HFF-Myc (cell line): ENCODE measurements at regions not wholly inside any gene's neighbourhood (a gene's known extent, or its start where the extent isn't known, plus 50 kb on each side); places are given as distances from the start of the nearest gene placed in this dataset.

Experiments
- DNase-seq: peaks from one replicate; pipeline ENCODE4 v3.0.0-alpha.2; 2011; ENCODE audit warnings: low read depth; ENCODE audit errors: extremely low read depth
- H3K4me3 ChIP-seq: replicated peaks from 2 replicates; pipeline ENCODE4 v1.5.1; 2011; ENCODE audit warnings: low read depth, mild to moderate bottlenecking, control low read depth, low read length
- TF ChIP-seq, protein P1 (sequence below): IDR thresholded peaks from 2 replicates; pipeline ENCODE4 v1.5.1; 2012; ENCODE audit warnings: mild to moderate bottlenecking, low read depth, low read length, control low read depth; ENCODE audit errors: missing control alignments

DNA sequence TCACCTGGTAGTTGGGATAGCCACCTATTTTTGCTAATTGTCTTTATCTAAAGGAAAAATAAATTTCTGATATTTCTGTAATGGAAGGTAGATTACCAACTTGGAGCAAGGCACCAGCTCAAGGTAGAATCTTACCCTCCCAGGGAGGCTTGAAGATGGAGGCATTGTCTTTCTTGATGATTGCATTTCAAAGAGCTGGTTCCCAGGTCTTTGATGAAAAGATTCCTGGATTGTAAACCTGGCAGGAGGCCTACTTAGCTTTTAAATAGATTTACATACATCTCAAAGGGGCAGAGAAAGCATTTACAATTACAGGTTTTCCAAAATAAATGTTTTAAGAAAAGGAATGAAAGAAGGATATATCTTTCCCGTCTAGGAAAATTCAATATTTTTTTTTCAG is 729.2 kb downstream of the LRFN5 start:
- H3K4me3 ChIP-seq, result no peak overlapping the region
- TF ChIP-seq, protein P1, sequence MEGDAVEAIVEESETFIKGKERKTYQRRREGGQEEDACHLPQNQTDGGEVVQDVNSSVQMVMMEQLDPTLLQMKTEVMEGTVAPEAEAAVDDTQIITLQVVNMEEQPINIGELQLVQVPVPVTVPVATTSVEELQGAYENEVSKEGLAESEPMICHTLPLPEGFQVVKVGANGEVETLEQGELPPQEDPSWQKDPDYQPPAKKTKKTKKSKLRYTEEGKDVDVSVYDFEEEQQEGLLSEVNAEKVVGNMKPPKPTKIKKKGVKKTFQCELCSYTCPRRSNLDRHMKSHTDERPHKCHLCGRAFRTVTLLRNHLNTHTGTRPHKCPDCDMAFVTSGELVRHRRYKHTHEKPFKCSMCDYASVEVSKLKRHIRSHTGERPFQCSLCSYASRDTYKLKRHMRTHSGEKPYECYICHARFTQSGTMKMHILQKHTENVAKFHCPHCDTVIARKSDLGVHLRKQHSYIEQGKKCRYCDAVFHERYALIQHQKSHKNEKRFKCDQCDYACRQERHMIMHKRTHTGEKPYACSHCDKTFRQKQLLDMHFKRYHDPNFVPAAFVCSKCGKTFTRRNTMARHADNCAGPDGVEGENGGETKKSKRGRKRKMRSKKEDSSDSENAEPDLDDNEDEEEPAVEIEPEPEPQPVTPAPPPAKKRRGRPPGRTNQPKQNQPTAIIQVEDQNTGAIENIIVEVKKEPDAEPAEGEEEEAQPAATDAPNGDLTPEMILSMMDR, result no peak
- DNase-seq, result no peak

DNA sequence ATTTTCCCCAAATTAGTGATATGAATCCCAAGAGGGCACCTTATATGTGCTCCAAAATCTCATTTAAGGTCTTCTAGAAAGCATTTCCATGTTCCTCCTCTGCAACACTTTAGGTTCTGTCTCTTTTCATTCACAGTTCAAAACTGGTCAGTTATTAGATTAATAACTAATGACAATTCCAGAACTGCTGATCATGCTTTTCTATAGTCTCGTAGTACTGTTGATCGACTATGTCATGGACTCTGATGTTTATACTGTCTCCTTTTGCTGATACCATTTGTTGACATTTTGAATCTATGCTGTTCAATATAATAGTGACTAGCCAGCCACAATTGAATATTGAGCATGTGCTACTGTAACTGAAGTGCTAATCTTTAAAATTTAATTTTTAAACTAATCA is 728.3 kb downstream of the LRFN5 start:
- no peak overlapping the region for H3K4me3 ChIP-seq
- DNase-seq, result no peak
- TF ChIP-seq, protein P1, result no peak

DNA sequence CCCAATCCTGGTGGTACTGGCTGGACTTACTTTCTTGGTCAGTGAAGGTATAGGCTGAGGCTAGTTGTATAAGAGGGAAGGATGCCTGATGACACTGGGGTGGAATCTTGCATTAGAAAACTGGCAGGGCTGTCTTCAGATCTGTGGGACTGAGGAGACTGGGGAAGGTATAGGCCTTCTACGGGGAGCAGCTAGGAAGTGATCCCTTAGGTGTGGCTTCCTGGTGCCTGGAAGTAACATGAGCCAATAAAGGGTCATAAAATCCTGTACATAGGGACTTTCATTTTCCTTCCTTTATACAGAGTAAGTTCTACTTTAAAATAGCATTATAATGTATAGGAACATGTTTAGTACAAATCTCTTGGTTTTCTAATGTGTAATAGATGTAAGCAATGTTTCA is 716.8 kb downstream of the LRFN5 start:
- H3K4me3 ChIP-seq, result no peak overlapping the region
- no peak for DNase-seq
- TF ChIP-seq, protein P1, result no peak

DNA sequence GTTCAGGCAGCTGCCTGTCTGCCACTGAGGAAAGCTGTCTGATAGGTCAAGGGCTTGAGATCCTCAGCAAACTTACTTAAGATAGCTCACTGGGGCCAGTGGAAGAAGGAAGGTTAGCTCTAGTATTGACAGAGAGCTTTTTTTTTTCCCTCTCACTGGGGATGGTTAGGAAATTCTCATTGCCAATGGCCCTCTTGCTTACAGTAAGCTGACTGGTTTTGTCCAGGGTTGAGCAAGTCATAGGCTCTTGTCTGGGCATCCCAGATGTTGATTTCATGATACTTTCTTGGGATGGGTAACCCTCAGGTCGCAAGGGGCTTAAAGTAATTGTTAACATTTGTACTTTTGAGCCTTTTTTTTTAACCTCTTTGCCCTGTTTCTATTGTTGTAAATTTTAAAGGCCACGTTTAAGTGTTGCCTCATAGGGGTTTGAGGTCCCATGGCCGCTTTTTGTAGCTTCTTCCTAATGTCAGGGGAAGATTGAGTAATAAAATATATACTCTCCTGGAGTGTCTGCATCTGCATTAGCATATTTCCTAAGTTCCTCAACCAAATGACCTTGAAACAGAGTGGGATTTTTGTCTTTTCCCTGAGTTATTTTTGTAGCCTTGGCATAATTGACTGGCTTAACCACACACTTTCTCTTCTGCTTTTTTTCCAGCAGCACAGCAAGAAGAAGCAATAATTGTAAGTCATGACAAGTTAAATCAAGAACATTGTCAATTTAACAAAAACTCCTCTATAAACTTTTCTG is 716.0 kb downstream of the LRFN5 start:
- H3K4me3 ChIP-seq, result no peak overlapping the region
- no peak for DNase-seq
- TF ChIP-seq, protein P1, result no peak

DNA sequence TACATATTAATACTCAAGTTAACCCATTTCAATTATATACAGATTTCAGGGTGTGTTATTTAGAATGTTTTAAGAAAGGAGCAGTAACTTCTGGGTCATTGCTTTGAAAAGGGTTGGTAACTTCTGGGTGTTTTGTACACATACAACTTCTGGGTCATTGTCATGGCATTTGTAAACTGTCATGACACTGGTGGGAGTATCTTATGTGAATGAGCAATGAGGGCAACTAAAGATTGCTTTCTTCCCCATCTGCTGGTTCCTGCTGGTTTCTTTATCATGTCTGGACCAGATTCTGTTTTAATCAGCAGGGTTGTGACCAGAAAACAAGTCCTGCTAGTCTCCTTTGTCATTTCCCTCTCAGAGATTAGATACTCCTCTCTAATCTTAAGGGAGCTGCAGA is 713.3 kb downstream of the LRFN5 start:
- no peak overlapping the region for H3K4me3 ChIP-seq

DNA sequence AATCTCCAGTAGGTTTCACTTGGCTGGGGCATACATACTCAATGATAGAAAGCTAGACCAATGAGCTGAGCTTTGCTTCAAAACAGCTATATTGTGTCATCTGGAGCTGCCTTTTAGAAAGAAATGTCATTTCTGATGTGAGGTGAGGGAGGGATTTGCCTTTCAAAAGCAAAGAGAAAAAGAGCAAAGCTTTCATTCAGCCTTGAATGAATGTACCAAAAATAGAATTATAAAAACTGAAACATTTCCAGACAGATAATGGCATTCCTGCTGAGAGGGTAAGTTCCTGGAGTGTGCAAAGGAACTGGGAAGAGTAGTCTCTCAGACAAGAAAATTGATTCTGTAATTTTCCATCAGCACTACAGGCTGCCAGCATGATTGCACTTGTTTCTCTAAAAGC is 710.0 kb downstream of the LRFN5 start:
- no peak overlapping the region for H3K4me3 ChIP-seq
- DNase-seq, result no peak
- TF ChIP-seq, protein P1, result no peak

More for the DNA sequence above, 713.3 kb downstream of the LRFN5 start:
- TF ChIP-seq, protein P1, result no peak
- no peak for DNase-seq

DNA sequence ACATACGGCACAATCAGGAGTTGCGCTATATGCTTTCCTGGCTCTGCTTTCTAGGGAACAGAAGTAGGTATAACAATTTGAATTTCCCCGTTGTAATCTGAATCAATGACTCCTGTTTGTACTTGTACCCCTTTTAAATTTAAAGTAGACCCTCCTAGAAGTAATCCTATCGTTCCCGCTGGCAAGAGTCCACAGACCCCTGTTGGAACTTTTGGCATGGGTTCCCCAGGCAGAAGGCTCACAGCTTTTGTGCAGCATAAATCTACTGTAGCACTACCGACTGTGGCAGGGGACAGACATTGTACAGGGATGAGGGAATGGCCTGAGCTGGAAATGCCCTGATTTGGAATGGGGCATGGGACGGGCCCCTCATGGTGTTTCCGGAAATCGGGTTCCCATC is 705.2 kb downstream of the LRFN5 start:
- no peak for DNase-seq
- H3K4me3 ChIP-seq, result no peak overlapping the region
- TF ChIP-seq, protein P1, result no peak
